ENCODE measurements at regions not wholly inside any gene's neighbourhood (a gene's known extent, or its start where the extent isn't known, plus 50 kb on each side); places are given as distances from the start of the nearest gene placed in this dataset.

DNA sequence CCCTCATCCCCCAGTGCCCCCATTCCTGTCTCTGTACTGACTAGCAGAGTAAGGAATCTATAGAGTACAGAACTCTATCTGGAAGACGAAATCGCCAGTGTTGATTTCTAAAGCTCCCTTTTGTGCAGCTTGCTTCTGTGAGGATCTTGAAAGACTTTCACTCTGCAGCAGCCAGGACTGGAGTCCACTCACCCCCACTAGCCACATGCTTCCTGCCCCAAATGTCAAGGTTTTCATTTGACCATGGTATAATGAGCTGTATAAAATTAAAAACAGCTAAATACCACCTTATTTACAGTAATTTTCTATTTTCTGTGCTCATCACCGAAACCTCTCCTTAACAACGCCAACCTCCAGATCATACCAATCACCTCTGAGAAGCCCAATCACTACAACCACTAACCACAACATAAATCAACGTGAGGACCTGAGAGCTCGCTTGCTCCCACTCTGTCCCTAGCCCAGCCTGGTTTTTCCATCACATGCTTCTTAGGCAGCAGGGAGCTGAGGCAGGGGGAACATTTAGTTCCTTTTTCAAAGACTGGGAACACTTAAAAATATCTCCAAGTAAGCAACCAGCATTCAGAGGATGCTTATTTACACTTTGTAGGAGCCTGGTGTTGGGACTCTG, 56.1 kb upstream of the IRF2BP2 start:
- H3K9me3 ChIP-seq (ENCODE audit: low read length), result no peaks in the 10 kb centered on the region
- no peak overlapping the region for H3K9ac ChIP-seq (ENCODE audit: low read length)
- no peaks in the 10 kb centered on the region for H3K9me2 ChIP-seq (ENCODE audit: insufficient read depth, low read length)
- no peaks in the 10 kb centered on the region for H3F3A ChIP-seq (ENCODE audit: insufficient read depth, low read length, poor library complexity, severe bottlenecking)
- H3K36me3 ChIP-seq (ENCODE audit: insufficient read depth, low read length), result no peaks in the 10 kb centered on the region
- no peak overlapping the region for H3K4me2 ChIP-seq (ENCODE audit: low read length)
- no peak overlapping the region for H2AFZ ChIP-seq (ENCODE audit: low read depth, low read length)
- H3K27me3 ChIP-seq (ENCODE audit: insufficient read depth, low read depth, low read length), result no peaks in the 10 kb centered on the region
- H3K79me2 ChIP-seq (replicated peaks; ENCODE audit: insufficient read depth, low read length), result no peaks in the 10 kb centered on the region
- H3K4me3 ChIP-seq (ENCODE audit: low read length), result no peak overlapping the region
- no peak for TF ChIP-seq MXI1 (conservative IDR thresholded peaks at IDR 0.05; ENCODE audit: poor library complexity, severe bottlenecking)
- no peak for TF ChIP-seq EP300 (conservative IDR thresholded peaks at IDR 0.05; ENCODE audit: poor library complexity, severe bottlenecking)
- TF ChIP-seq RAD21 (conservative IDR thresholded peaks at IDR 0.05), result no peak
- TF ChIP-seq, protein P1, sequence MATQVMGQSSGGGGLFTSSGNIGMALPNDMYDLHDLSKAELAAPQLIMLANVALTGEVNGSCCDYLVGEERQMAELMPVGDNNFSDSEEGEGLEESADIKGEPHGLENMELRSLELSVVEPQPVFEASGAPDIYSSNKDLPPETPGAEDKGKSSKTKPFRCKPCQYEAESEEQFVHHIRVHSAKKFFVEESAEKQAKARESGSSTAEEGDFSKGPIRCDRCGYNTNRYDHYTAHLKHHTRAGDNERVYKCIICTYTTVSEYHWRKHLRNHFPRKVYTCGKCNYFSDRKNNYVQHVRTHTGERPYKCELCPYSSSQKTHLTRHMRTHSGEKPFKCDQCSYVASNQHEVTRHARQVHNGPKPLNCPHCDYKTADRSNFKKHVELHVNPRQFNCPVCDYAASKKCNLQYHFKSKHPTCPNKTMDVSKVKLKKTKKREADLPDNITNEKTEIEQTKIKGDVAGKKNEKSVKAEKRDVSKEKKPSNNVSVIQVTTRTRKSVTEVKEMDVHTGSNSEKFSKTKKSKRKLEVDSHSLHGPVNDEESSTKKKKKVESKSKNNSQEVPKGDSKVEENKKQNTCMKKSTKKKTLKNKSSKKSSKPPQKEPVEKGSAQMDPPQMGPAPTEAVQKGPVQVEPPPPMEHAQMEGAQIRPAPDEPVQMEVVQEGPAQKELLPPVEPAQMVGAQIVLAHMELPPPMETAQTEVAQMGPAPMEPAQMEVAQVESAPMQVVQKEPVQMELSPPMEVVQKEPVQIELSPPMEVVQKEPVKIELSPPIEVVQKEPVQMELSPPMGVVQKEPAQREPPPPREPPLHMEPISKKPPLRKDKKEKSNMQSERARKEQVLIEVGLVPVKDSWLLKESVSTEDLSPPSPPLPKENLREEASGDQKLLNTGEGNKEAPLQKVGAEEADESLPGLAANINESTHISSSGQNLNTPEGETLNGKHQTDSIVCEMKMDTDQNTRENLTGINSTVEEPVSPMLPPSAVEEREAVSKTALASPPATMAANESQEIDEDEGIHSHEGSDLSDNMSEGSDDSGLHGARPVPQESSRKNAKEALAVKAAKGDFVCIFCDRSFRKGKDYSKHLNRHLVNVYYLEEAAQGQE (IDR thresholded peaks at IDR 0.05; ENCODE audit: borderline replicate concordance), result no peak
- no peak for TF ChIP-seq POLR2AphosphoS5 (IDR thresholded peaks at IDR 0.05)
- TF ChIP-seq SMC3 (conservative IDR thresholded peaks at IDR 0.05; ENCODE audit: poor library complexity), result no peak
- no peak for TF ChIP-seq TAF1 (IDR thresholded peaks at IDR 0.05; ENCODE audit: low read depth)
- no peak for TF ChIP-seq EZH2 (IDR thresholded peaks at IDR 0.05; ENCODE audit: borderline replicate concordance, insufficient read depth, low read length, poor library complexity, severe bottlenecking)
- TF ChIP-seq, protein P2, sequence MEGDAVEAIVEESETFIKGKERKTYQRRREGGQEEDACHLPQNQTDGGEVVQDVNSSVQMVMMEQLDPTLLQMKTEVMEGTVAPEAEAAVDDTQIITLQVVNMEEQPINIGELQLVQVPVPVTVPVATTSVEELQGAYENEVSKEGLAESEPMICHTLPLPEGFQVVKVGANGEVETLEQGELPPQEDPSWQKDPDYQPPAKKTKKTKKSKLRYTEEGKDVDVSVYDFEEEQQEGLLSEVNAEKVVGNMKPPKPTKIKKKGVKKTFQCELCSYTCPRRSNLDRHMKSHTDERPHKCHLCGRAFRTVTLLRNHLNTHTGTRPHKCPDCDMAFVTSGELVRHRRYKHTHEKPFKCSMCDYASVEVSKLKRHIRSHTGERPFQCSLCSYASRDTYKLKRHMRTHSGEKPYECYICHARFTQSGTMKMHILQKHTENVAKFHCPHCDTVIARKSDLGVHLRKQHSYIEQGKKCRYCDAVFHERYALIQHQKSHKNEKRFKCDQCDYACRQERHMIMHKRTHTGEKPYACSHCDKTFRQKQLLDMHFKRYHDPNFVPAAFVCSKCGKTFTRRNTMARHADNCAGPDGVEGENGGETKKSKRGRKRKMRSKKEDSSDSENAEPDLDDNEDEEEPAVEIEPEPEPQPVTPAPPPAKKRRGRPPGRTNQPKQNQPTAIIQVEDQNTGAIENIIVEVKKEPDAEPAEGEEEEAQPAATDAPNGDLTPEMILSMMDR (IDR thresholded peaks at IDR 0.05; ENCODE audit: poor library complexity, severe bottlenecking), result no peak
- no peak overlapping the region for H3K27ac ChIP-seq (ENCODE audit: low read length)
- H4K20me1 ChIP-seq (ENCODE audit: insufficient read depth), result no peaks in the 10 kb centered on the region

DNA sequence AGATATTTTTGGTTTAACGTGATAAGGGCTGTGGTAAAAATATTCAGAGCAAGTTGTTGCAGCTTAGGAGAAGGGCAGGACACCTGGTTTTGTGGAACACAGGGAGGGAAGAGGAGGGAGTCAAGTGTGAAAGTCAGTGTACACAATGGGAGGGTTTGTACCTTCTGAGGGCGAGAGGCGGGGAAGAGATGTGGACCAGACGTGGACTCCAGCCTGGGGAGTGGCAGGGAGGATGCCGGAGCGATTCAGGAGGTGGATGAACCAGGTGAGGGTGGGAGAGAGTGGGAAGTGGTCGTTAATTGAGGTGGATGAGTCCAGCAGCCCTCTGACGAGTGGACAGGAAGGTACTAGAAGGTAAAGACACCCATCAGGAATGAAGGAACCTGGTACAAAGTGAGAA, 52.2 kb upstream of the IRF2BP2 start:
- Histone ChIP-seq H3K27me3 (ENCODE audit: insufficient read depth, low read depth, low read length) (no peaks in the 10 kb centered on the region), H2AFZ (ENCODE audit: low read depth, low read length) (no peak overlapping the region), H3K9ac (ENCODE audit: low read length) (no peak overlapping the region), H3K4me3 (ENCODE audit: low read length) (no peak overlapping the region), H3K4me2 (ENCODE audit: low read length) (no peak overlapping the region), H3K36me3 (ENCODE audit: insufficient read depth, low read length) (no peaks in the 10 kb centered on the region), H3K9me3 (ENCODE audit: low read length) (no peaks in the 10 kb centered on the region), H3F3A (ENCODE audit: insufficient read depth, low read length, poor library complexity, severe bottlenecking) (no peaks in the 10 kb centered on the region), H4K20me1 (ENCODE audit: insufficient read depth) (no peaks in the 10 kb centered on the region), H3K79me2 (replicated peaks; ENCODE audit: insufficient read depth, low read length) (no peaks in the 10 kb centered on the region), H3K27ac (ENCODE audit: low read length) (no peak overlapping the region), H3K9me2 (ENCODE audit: insufficient read depth, low read length) (no peaks in the 10 kb centered on the region)
- TF ChIP-seq, protein P1 (IDR thresholded peaks at IDR 0.05; ENCODE audit: borderline replicate concordance), result no peak
- no peak for TF ChIP-seq TAF1 (IDR thresholded peaks at IDR 0.05; ENCODE audit: low read depth)
- TF ChIP-seq POLR2AphosphoS5 (IDR thresholded peaks at IDR 0.05), result no peak
- TF ChIP-seq, protein P2 (IDR thresholded peaks at IDR 0.05; ENCODE audit: poor library complexity, severe bottlenecking), result no peak
- no peak for TF ChIP-seq RAD21 (conservative IDR thresholded peaks at IDR 0.05)
- no peak for TF ChIP-seq EZH2 (IDR thresholded peaks at IDR 0.05; ENCODE audit: borderline replicate concordance, insufficient read depth, low read length, poor library complexity, severe bottlenecking)
- TF ChIP-seq SMC3 (conservative IDR thresholded peaks at IDR 0.05; ENCODE audit: poor library complexity), result no peak
- no peak for TF ChIP-seq MXI1 (conservative IDR thresholded peaks at IDR 0.05; ENCODE audit: poor library complexity, severe bottlenecking)
- no peak for TF ChIP-seq EP300 (conservative IDR thresholded peaks at IDR 0.05; ENCODE audit: poor library complexity, severe bottlenecking)

Measured in neural cell (in vitro differentiated cells).